GM12891 (cell line): ENCODE measurements at regions not wholly inside any gene's neighbourhood (a gene's known extent, or its start where the extent isn't known, plus 50 kb on each side); places are given as distances from the start of the nearest gene placed in this dataset.

Experiments
- POLR2A ChIP-seq: IDR thresholded peaks from 2 replicates; pipeline ENCODE4 v1.6.1; 2011; ENCODE audit warnings: low read depth, low read length, control low read depth
- POLR2AphosphoS5 ChIP-seq: IDR thresholded peaks from 2 replicates; pipeline ENCODE4 v1.6.1; 2011; ENCODE audit warnings: low read depth, low read length, control low read depth

- no peak for TF ChIP-seq POLR2A
- no peak for TF ChIP-seq POLR2AphosphoS5
Observed at GRCh38 chr5:2502970-2503594, 248.4 kb downstream of the IRX2 start.
